ENCODE measurements at regions not wholly inside any gene's neighbourhood (a gene's known extent, or its start where the extent isn't known, plus 50 kb on each side); places are given as distances from the start of the nearest gene placed in this dataset.

DNA sequence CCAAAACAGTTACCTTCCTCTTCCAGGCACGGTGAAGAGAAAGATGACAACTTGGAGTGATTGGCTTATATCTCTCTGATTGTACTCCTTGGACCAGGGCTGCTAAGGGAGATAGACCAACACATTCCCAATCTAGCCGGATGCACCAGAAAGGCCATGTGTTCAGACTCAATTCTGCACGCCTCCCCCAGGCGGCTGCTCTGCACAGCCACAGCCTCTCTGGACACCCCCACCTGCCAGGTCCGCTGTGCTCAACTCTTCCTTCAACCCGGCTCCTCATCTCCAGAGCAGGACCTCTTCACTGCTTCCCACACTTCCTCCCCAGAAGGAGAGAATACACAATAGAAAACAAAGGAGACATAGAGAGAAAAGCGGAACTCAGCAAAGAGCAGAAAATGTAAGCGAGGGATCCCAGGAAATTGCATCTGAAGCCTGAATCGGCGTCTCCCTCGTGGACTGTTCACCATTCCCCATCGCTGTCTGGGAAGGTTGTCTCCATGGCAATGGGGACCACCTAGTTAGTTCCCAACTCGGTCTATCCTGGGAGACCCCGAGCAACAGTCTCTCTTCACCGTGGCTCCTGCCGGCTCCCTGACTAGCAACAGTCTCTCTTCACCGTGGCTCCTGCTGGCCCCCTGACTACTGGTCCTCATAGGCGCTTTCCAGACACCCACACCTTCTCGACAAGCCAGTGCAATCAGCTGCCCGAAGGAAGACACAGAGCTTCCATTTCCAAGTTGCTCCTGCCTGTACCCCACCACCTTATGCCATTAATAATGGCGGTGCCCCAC lies 361.7 kb upstream of the MYT1L start:
- DNase-seq (ENCODE audit: low read depth): no peak

DNA sequence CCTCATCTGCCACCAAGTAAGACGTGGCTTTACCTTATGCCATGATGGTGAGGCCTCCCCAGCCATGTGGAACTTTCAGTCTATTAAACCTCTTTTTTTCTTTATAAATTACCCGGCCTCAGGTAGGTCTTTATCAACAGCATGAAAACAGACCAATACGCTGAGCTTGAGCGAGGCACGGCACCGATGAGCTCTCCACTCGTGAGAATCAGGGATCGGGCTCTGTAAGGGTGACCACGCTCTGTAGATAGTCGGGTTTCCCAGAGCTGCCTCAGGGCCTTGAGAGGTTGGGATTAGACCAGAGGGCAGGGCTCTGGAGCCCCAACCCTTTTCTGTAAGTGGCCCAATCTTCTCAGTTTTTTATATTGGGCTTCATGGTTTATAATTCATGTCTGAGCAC lies 360.3 kb upstream of the MYT1L start:
- DNase-seq (ENCODE audit: low read depth): no peak

DNA sequence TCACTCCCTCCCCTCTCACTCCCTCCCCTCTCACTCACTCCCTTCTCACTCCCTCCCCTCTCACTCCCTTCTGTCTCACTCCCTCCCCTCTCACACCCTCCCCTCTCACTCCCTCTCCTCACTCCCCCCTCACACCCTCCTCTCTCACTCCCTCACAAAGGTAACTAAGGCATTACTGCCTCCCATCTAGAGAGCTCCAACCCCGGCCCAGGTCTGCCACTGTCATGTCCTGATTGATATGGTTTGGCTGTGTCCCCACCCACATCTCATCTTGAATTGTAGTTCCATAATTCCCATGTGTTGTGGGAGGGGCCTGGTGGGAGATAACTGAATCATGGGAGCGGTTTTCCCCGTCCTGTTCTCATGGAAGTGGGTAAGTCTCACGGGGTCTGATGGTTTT lies 359.9 kb upstream of the MYT1L start:
- DNase-seq (ENCODE audit: low read depth): no peak

DNA sequence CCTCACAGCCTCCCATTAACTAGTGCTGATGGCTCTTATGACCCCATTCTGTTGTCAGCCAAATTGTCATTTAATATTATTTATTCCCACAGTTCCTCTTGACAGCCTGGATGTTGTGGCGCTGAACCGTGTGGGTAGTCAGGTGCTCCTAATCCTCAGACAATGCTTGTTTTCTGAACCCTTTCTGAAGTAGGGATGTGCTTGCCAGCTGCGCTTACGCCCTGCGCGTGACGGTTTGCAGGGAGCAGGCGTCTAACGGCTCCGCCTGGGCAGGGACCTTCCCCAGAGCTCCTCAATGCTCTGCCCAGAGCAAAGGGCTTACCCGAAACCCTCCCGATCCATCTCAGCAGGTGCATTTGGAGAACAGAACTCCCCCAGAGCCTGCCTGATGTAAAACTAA lies 358.2 kb upstream of the MYT1L start:
- DNase-seq (ENCODE audit: low read depth): no peak

DNA sequence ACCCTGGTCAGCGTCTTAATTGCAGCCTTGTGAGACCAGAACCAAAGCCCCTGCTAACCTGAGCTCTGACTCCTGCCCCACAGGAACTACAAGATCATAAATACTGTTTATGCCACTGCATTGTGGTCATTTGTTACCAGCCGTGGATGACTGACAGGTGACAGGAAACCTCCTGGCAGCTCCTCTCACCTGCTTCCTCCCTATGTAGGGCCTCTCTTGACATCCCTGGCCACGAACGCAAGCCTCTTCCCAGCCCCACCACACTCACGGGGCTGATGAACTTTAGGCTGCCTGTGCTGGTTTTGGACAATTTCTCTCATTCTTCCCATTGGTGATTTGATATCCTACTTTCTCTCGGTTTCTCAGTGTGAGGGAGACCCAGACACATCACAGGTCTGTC lies 357.2 kb upstream of the MYT1L start:
- no peak for DNase-seq (ENCODE audit: low read depth)

DNA sequence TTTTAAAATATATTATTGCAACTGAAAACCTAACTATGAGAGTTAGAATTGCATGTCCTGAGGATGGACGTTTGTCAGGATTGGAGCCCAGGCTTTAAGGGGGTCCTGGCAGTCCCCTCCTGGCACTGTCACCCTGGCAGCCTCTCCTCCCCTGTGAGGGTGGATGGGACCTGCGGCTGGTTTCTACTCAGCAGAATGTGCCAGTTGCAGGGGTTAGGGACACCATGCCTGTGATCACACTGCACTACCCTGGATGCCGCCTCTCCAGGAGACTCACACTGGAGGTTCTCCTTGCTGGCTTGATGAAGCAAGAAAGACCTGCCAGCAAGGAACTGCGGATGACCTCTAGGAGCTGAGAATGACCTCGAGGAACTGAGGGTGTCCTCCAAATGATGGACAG lies 356.7 kb upstream of the MYT1L start:
- DNase-seq (ENCODE audit: low read depth): no peak

DNA sequence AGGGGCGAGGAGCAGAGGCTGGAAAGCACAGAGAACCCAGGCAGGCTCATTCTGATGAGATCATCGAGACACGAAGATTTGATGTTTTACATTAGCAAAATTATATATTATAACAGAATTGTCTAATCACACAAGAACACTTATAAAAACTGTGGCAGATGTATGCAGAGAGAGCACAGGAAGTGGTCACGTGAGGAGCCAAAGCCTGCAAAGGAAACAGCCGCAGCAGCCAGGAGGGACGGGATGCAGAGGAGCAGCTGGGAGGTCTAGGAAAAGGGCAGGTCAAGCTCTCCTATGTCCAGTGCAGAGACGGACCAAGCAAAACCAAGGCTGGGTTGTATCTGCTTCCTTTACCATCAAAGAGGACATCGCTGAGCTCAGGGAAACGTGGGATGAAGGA lies 355.1 kb upstream of the MYT1L start:
- DNase-seq (ENCODE audit: low read depth): no peak

DNA sequence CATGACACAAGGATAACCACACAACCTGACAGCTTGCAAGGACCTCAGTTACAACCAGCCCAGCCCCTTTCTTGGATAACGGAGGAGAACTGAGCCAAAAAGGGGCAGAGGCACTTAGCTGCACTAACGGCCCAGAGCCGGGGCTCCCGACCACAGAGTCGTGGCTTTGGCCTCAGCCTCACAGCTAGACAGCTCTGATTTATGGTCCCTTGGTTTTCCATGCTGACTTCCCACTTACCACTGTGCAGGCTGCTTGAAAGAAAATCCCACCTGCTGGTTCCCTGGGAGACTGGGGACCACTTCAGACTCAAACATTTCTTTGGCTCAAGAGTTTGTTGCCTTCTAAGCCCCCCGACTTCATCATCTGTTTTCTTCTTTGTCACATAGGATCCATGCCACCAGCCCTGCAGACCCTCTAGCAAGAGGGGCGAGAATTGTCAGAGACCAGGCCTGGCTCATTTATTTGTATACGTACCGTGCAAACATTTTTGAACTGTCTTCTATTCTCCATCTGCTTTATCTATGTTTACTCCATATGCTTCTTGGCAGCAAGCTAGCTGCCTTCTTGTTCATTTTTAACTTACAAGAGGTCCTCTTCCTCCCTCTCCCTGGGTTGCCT lies 352.6 kb upstream of the MYT1L start:
- no peak for DNase-seq (ENCODE audit: low read depth)

DNA sequence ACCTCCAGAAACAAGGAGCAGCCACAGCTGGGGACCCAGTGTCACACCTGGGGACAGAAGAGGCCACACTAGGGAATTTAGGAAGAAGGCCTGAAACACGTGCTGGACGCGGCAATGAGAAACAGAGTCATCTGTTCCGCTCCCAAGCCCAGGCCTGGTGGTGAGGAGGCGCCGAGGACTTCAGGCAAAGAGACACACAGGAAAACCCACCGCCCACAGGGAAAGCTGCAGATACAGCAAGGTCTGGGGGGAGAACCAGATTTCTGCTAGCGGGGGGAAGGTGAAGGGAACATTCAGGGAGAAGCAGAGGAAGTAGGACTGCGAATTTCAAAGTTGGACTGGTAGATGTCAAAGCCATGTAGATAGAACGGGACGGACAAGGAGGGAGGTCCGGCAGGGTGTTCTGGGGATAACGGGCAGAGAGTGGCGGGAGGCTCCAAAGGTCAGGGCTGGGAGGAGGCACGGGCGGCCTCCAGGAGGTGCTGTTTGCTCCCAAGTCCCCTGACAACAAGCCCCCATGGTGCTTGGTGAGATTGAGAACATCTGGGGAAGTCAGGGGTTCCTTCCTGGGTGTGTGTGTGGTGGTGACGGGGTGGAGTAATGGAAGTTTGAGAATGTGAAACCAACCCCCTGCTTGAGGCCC lies 351.7 kb upstream of the MYT1L start:
- no peak for DNase-seq (ENCODE audit: low read depth)

DNA sequence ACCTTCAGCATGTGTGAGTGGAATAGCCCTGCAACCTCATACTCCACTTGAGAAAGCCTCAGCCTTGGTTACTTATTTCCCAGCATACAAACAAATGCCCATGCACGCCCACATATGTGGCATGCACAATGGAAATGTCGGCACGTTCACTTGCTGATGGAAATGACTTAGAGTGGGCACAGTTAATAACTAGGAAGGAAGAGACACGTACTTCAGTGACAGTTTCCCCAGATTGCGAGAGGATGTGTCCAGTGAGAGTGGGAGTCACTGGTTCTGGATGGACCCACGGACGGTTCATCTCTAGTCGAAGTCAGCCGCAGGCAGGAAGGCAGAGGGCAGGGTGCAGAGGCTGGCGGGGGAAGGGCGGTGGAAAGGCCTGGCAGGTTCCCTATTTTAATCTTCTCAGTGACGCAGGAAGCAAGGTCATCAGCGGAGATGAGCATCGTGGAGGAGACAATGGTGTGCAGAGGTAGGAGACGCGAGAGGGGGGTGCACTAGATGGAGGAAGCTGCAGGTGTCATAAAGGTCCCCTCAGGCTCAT lies 350.7 kb upstream of the MYT1L start:
- no peak for DNase-seq (ENCODE audit: low read depth)

DNA sequence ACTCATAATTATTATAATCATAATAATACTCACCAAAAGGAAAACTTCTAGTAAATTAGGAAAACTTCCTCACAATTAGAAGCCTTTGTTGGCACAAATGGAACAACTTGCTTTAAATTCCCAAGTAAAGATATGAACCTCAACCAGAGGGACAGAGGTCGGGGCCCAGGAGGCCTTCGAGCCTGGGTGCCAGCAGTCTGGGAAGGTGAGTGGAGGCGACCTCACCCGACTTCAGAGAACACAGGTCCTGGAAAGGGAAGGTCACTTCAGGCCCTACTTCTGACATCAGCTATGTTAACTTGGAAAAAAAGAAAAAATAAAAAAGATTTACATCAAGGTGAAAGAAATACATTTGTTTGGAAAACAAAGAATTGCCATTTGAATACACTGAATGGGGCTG lies 350.0 kb upstream of the MYT1L start:
- no peak for DNase-seq (ENCODE audit: low read depth)

DNA sequence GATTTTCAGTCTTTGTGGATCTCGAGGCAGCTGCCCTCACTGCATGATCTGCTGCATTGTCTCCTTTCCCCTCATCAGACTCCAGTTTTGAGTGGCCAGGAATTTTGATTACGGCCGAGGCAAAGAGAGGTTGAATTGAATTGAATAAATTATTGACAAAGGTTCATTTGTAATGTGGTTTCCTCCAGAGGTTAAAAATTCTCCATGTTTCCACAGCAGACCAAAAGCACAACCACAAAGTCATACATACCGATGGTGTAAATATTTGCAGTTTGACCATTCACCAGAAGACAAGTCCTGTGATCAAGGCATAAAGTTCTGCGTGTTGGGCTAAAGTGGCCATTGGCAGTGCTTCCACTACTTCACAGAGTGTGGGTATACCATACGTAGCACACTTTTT lies 343.8 kb upstream of the MYT1L start:
- no peak for DNase-seq (ENCODE audit: low read depth)

DNA sequence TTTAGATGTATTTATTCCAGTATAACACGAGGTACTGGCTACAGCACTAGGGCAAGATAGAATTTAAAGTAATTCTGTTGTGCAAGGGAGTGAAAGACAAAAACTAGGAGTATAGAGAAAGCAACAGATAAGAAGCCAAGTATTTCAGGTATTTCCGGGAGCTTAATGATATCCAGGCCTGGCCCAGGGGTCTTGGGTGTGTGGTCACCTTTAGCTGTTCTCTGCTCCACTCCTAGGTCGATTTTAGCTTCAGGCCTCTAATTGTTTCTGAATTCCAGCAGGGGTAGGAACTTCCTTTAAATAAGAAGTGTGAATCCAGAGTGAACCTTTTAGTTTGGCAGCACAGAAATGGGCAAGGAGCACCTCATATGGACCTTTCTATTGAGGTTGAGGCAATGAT lies 342.3 kb upstream of the MYT1L start:
- no peak for DNase-seq (ENCODE audit: low read depth)

DNA sequence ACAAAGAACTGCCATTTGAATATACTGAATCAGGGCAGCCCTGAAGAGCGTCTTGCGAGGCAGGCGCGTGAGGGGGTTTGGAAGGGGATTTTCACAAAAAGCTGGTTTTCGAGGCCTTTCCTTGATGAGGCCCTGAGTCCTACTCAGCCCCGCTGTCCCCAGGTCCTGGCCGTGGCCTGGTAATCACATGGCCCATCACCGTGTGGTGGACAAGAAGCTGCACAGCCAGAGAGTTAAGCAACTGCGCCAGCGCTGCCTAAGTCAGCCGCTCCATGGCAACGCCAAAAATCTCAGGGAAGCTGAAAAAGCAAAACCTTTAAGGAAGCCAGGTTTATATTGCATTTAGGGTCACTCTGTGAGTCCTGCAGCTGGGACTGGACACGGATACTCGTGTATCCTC lies 341.2 kb upstream of the MYT1L start:
- DNase-seq (ENCODE audit: low read depth): no peak

DNA sequence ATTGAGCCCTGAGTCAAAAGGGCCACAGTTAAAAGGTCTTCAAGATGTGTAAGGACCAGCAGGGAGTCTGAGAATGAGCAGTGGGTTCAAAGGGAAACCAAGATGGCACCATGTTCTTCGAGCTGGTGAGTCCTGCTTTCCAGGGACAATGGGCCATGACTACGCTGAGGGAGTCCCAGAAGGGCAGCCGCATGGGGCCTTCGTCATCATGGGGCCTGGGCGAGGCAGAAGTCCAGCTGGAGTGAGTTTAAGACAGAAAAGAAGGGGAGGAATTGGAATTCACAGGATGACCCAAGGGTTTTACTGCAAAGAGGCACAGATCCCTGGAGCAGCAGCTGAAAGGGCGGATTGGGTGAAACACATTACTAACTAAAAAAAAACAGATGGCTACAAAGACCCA lies 340.8 kb upstream of the MYT1L start:
- DNase-seq (ENCODE audit: low read depth): no peak

DNA sequence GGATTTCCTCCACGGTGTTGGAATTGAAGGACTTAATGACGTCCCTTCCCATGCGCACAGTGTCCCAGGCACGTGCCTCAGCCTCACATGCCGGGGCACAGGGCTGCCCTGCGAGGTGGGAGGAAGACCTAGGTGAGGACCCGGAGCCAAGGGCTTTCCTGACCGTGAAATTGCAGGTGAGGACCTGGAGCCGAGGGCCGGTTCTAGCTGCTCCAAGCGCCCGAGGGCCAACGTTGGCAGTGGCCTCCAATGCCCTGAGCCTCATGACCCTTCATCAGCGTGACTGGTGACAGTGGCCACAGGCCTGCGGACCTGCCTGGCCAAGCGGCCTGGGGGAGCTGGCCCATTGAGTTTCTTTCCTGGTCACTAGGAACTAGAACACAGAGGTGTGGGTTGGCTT lies 338.2 kb upstream of the MYT1L start:
- no peak for DNase-seq (ENCODE audit: low read depth)

DNA sequence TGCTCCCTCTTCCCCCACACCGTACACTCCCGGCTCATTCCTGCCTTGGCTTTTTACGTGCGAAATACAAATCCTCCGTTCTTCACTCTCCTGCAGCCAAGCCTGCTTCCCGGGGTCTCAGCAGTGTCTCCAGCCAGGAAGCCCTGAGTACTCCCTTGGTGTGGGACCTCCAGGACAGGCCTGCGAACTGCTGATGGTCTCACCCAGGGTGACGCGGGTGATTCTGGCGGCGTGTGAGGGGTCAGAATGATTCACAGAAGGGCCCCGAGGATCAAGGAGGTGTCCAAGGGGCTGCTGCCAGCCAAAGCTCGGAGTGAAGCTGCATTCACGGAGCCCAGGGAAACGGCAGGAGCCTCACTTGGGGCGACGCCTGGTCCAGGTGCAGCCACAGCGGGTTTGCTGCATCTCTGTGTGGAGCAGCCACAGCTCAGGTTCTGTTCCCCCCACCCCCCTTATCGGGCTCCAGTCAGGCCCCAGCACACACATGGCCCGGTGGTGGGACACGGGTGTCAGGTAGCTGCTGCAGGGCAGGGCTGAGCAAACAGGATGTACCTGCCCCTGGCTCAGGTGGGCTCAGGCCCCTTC lies 337.7 kb upstream of the MYT1L start:
- no peak for DNase-seq (ENCODE audit: low read depth)

DNA sequence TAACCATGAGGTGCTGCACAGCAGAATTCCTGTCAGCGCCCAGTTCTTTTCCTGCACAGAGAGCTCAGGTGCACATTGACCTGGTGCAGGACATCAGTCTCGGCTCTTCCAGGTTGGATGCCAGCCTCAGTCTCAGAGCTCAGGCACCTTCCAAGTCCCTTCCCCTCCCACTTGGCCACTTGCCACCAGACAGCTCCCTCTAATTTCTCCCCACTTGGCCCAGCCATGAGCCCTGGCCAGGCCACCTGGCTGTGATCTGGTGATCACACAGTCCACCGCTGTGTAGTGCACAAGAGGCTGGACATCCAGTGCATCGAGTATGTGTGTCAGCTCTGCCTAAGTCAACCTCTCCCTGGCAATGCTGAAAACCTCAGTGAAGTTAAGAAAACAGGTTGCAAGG lies 336.6 kb upstream of the MYT1L start:
- no peak for DNase-seq (ENCODE audit: low read depth)

DNA sequence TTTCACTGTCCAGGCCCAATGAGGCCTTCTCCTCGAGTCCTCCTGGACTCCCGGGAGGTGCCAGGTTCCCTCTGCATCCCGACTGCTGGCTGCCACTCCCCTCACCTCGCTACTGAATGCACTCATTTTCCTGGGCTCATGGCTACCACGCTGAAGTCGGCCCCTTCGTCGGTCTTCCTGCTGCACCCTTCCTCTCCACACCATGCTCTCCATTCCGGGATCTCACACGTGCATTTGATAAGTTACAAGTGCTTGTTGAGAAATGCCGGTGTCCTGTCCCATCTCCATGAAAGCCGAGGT lies 334.7 kb upstream of the MYT1L start:
- no peak for DNase-seq (ENCODE audit: low read depth)

DNA sequence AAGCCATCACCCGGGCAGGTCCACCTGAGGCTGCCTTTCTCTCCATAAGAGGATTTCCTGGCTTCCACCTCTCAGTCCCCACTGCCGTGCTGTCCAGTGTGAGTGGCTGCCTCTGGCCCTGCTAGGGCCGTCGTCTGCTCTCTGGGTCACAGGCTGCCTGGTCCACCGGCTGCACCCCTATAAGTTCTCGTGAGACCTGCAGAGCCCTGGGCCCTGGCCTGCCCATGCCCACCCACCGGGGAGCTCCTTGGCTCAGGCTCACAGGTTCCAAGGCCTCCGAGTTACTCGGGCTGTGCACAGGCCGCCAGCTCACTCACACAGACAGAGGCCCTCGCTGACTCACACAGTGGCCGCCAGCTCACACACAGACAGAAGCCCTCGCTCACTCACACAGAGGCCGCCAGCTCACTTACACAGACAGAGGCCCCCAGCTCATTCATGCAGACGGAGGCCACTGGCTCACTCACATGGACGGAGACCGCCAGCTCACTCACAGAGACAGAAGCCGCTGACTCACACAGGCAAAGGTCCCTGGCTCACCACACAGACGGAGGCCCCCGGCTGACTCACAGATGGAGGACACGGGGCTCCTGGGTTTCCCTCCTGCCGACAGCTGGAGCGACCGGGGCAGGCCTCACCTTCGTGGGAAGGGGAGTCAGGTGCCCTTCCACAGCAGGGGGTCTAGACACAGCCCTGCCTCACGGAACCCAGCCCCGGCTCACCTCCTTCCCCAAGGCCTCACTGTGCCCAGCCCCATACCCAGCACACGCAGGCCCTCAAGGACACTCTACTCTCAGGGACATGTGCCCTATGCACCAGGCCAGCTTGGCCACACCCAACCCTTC lies 334.1 kb upstream of the MYT1L start:
- no peak for DNase-seq (ENCODE audit: low read depth)

DNA sequence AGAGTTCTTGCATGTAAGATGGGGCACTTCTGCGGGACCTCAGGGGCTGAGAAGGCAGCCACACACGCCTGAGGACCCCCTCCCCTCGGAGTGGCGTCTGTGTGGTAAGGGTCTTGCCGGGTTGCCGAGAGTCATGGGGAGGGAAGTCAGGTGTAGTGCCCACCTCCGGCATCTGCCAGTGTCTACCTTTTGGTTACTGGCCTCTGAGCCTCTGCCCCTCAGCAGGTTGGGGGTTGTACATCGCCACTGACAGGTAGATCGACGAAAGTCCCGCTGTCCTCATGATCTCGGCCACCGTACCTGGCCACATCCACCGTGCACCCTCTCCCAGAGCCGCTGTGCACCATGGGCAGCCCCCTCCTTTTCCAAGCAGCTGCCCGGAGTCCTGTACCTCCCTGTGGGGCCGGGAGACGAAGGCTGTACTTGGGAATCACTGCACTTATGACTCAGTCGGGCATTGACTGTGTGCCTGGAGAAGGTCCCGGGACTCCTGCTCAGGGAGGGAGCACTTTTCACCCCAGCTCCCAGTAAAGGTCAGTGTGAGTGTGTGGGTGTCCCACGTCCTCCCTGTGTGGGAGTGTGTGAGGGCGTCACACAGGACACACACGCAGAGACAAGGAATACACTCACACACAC lies 332.4 kb upstream of the MYT1L start:
- DNase-seq (ENCODE audit: low read depth): no peak

DNA sequence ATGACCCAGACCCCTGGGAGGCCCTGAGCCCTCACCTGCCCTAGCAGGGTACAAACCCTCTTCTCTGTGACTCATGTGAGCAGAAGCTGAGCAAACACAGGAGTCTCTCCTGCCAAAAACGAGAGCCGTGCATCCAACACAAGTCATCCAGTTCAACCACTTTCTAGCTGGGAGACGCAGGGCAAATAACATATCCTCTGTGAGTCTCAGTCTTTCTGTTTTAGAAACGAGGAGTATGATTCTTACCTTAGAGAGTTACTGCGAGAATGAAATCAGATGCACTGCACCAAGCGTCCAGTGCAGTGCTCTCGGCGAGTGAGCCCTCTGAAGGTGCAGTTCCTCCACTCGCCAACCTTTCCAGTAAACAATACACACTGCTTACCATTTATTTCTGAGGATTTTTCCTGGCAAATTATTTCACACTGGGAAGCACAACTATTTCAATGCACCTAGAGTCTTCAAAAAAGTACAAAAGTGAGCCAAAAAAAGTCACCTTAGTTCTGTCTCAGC lies 331.8 kb upstream of the MYT1L start:
- DNase-seq (ENCODE audit: low read depth): no peak
